ENCODE measurements at regions not wholly inside any gene's neighbourhood (a gene's known extent, or its start where the extent isn't known, plus 50 kb on each side); places are given as distances from the start of the nearest gene placed in this dataset.

DNA sequence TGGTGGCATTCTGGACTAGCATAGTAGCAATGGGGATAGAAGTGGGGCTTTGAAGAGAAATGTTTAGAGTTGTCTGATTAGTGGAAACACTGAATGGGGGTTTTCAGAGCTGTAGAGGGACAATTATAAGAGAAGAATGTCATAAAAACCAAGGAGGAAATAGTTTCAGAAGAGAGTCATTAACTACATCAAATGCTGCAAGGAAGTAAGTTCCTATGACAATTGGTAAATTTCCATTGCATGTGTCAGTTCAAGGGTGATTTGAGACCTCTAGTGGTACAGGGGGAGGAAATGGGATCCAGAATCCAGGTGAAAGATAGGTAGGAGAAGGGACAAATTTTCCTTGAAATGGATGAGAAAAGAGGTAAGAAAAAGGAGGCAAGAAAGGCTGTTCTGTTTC is 68.3 kb upstream of the TBC1D5 start:
- intact Hi-C loops (cut with DNase I) = no loop called here
- no peak for DNase-seq (ENCODE audit: low spot score)
- no peak for ATAC-seq

GRCh38 chr3:17808994-17809393 is 66.6 kb upstream of the TBC1D5 start:
- intact Hi-C loops (cut with DNase I) = no loop called here
- DNase-seq (ENCODE audit: low spot score) (no peak), ATAC-seq (no peak)

DNA sequence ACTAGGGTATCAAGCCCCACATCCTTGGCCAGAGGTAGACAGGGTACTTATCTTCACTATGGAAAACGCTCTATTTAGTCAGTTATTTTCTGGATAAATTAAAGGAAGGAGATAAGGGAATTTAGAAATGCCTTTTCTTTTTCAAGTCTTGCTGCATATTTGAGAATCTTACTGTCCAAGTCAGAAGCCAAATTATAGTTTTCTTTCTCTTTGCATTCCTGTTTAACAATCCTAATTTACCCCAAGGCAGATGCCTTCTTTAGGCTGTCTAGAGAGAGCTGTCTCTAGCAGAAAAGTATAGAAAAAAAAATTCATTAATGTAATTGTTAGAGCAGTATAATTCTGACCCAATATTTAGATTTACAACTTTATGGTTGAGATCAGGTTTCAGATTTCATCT is 64.4 kb upstream of the TBC1D5 start:
- no peak for DNase-seq (ENCODE audit: low spot score)
- no peak for ATAC-seq
- intact Hi-C loops (cut with DNase I) = no loop called here

DNA sequence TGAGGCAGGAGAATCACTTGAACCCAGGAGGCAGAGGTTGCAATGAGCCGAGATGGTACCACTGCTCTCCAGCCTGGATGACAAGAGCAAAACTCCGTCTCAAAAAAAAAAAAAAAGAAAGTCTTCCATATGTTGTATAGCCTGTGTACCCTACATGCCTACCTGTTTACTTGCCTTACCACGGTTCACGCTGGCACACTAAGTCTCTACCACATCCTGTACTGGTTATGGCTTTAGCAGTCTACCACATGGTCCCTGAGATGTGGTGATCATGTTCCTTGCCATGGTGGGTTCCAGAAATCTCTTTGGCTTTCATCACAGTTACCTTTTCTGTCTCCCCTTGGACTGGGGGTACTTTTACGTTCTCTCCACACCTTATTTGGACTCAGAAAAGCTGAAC is 63.8 kb upstream of the TBC1D5 start:
- DNase-seq (ENCODE audit: low spot score) (no peak), ATAC-seq (no peak)
- intact Hi-C loops (cut with DNase I) = no loop called here

- ATAC-seq = no peak
Measured at GRCh38 chr3:17805461-17805940, 63.1 kb upstream of the TBC1D5 start.

GRCh38 chr3:17802950-17803349 is 60.5 kb upstream of the TBC1D5 start:
- intact Hi-C loops (cut with DNase I) = no loop called here
- DNase-seq (ENCODE audit: low spot score) (no peak), ATAC-seq (no peak)

More at GRCh38 chr3:17805461-17805940, 63.1 kb upstream of the TBC1D5 start:
- intact Hi-C loops (cut with DNase I) = no loop called here
- DNase-seq (ENCODE audit: low spot score) = no peak

DNA sequence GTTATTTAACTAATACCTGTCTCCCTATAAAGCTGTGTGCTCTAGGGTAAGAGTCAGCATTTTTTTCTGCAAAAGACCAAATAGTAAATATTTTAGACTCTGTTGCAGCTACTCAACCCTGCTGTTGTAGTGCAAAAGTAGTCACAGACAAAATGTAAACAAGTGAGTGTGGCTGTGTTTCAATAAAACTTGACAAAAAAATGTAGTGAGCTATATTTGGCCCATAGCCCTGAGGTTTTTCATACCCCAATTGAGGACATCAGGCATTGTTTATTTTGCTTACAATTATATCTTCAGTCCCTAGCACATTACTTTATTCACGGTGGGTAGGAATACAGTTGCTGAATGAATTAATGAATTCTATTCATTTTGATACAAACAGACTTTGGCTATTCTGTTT is 58.7 kb upstream of the TBC1D5 start:
- intact Hi-C loops (cut with DNase I) = no loop called here
- ATAC-seq (no peak), DNase-seq (ENCODE audit: low spot score) (no peak)

GRCh38 chr3:17800232-17800631 is 57.8 kb upstream of the TBC1D5 start:
- intact Hi-C loops (cut with DNase I) = no loop called here
- DNase-seq (ENCODE audit: low spot score) (no peak), ATAC-seq (no peak)

- no peak for ATAC-seq
- intact Hi-C loops (cut with DNase I) = no loop called here
Measured at GRCh38 chr3:17799312-17799711, 56.9 kb upstream of the TBC1D5 start.

GRCh38 chr3:17798000-17798399 is 55.6 kb upstream of the TBC1D5 start:
- intact Hi-C loops (cut with DNase I) = no loop called here
- DNase-seq (ENCODE audit: low spot score) (no peak), ATAC-seq (no peak)

More at GRCh38 chr3:17799312-17799711, 56.9 kb upstream of the TBC1D5 start:
- no peak for DNase-seq (ENCODE audit: low spot score)

- DNase-seq (ENCODE audit: low spot score) (no peak), ATAC-seq (no peak)
- intact Hi-C loops (cut with DNase I) = no loop called here
Measured at GRCh38 chr3:17795711-17796110, 53.3 kb upstream of the TBC1D5 start.

DNA sequence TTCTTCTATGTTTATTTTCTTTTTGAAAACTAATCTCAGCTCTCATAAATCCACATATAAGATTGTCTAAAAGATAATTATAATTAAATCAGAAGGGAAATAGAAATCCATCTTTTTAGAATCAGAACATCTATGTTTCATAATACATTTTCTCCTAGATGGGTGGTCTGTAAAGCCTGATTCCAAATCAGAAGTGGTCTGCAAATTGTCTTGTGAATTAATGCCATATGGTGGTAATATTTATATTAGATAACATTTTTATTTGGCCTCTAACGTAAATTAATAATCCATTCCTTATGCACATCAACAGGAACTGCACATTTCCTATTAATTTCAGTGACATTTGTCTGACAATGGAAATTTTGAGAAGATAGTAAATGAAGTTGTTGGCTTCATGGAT is 52.8 kb upstream of the TBC1D5 start:
- DNase-seq (ENCODE audit: low spot score) (no peak), ATAC-seq (no peak)
- intact Hi-C loops (cut with DNase I) = no loop called here

GRCh38 chr3:17793542-17794195 is 51.2 kb upstream of the TBC1D5 start:
- intact Hi-C loops (cut with DNase I) = no loop called here
- ATAC-seq = no peak
- DNase-seq (ENCODE audit: low spot score) = no peak

Measured in sciatic nerve (tissue), 2 donors.